NCI-H2227 (cell line): ENCODE measurements at regions not wholly inside any gene's neighbourhood (a gene's known extent, or its start where the extent isn't known, plus 50 kb on each side); places are given as distances from the start of the nearest gene placed in this dataset.
"Not testable (repeated sequence)": the region's sequence is repeated elsewhere in the genome, so short reads cannot be mapped to it uniquely, and the experiment has no call there.

ENCODE experiments used
- DNase-seq: peaks from one replicate; lab custom pipeline; 2025; ENCODE audit not compliant: unreplicated experiment; lab: John Stamatoyannopoulos, UW

GRCh38 chr20:33908336-33908735, 85.4 kb upstream of the RALY start:
- no peak for DNase-seq

- no peak for DNase-seq
These were observed 84.8 kb upstream of the RALY start for GRCh38 chr20:33908868-33909267.

- no peak for DNase-seq
These were observed 84.3 kb upstream of the RALY start for GRCh38 chr20:33909331-33909921.

GRCh38 chr20:33910056-33910455, 83.7 kb upstream of the RALY start:
- DNase-seq = no peak

GRCh38 chr20:33910529-33911327, 83.0 kb upstream of the RALY start:
- no peak for DNase-seq

- peak; percentile 44 for DNase-seq
These were observed 78.8 kb upstream of the RALY start for GRCh38 chr20:33914919-33915318.

GRCh38 chr20:33915726-33916331, 77.9 kb upstream of the RALY start:
- DNase-seq = peak; percentile 13

GRCh38 chr20:33916768-33917167, 76.9 kb upstream of the RALY start:
- DNase-seq = no peak

- DNase-seq = no peak
These were observed 75.7 kb upstream of the RALY start for GRCh38 chr20:33917831-33918525.

GRCh38 chr20:33918662-33919061, 75.0 kb upstream of the RALY start:
- DNase-seq = no peak

- no peak for DNase-seq
These were observed 74.1 kb upstream of the RALY start for GRCh38 chr20:33919653-33920052.

- no peak for DNase-seq
These were observed 71.5 kb upstream of the RALY start for GRCh38 chr20:33922224-33922623.

- no peak for DNase-seq
These were observed 70.0 kb upstream of the RALY start for GRCh38 chr20:33923740-33924139.

GRCh38 chr20:33925867-33926266, 67.8 kb upstream of the RALY start:
- no peak for DNase-seq

GRCh38 chr20:33926425-33926824, 67.3 kb upstream of the RALY start:
- DNase-seq = no peak

- DNase-seq = no peak
These were observed 66.0 kb upstream of the RALY start for GRCh38 chr20:33927724-33928123.

GRCh38 chr20:33929917-33930316, 63.8 kb upstream of the RALY start:
- no peak for DNase-seq

GRCh38 chr20:33933469-33933909, 60.2 kb upstream of the RALY start:
- DNase-seq = no peak

- DNase-seq = no peak
These were observed 57.1 kb upstream of the RALY start for GRCh38 chr20:33936656-33937055.

GRCh38 chr20:33939031-33939430, 54.7 kb upstream of the RALY start:
- DNase-seq = not testable (repeated sequence)

GRCh38 chr20:33940666-33941065, 53.0 kb upstream of the RALY start:
- DNase-seq = no peak
